A549 (cell line): ENCODE measurements at regions not wholly inside any gene's neighbourhood (a gene's known extent, or its start where the extent isn't known, plus 50 kb on each side); places are given as distances from the start of the nearest gene placed in this dataset.

Experiments
- BHLHE40 ChIP-seq: IDR thresholded peaks from 2 replicates; pipeline ENCODE4 v1.6.1; 2012; ENCODE audit warnings: low read depth, low read length, inconsistent platforms
- CHD2 ChIP-seq: fragments of 150-350 bp; IDR thresholded peaks from 2 replicates; pipeline ENCODE4 v1.6.1; 2014; ENCODE audit warnings: low read length; ENCODE audit not compliant: partially characterized antibody
- KDM1A ChIP-seq: fragments of 200-600 bp; sonication (generic); IDR thresholded peaks from 2 replicates; pipeline ENCODE4 v1.6.1; 2016; ENCODE audit warnings: low read depth, mild to moderate bottlenecking
- PHF8 ChIP-seq: fragments of 200-600 bp; sonication (generic); IDR thresholded peaks from 2 replicates; pipeline ENCODE4 v1.6.1; 2016; ENCODE audit warnings: low read depth, mild to moderate bottlenecking, antibody characterized with exemption, moderate library complexity, borderline replicate concordance
- POLR2A ChIP-seq: IDR thresholded peaks from 2 replicates; pipeline ENCODE4 v1.6.1; 2012; ENCODE audit warnings: mild to moderate bottlenecking, low read length
- TF ChIP-seq, protein P1 (sequence below): fragments of >200 bp; sonication (Bioruptor Twin); formaldehyde crosslinking; IDR thresholded peaks from 3 replicates; pipeline ENCODE4 v1.5.1; 2016
- TF ChIP-seq, protein P2 (sequence below): fragments of 200-600 bp; sonication (generic); IDR thresholded peaks from 2 replicates; pipeline ENCODE4 v1.6.1; 2016; ENCODE audit warnings: antibody characterized with exemption, mild to moderate bottlenecking, moderate library complexity
- TF ChIP-seq, protein P3 (sequence below): IDR thresholded peaks from 2 replicates; pipeline ENCODE4 v1.6.1; 2012

DNA sequence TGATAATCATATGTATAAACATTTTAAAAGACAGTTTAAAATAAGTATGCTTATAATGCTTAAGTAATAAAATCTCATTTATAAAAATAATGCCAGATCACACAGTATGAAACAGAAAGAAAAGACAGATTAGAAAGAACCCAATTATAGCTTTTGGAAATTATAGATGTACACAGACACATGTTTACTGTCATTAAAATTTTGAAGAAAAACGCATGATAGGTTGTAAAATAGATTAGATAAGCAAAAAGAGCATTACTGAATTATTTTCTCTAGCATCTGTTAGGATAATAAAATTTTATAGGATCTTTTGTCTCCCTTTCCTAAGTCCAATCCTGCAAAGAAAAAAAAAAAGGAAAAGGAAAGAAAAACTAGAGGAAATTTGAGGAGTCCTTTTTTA lies 1107.3 kb upstream of the LRRN3 start:
- TF ChIP-seq, protein P1, sequence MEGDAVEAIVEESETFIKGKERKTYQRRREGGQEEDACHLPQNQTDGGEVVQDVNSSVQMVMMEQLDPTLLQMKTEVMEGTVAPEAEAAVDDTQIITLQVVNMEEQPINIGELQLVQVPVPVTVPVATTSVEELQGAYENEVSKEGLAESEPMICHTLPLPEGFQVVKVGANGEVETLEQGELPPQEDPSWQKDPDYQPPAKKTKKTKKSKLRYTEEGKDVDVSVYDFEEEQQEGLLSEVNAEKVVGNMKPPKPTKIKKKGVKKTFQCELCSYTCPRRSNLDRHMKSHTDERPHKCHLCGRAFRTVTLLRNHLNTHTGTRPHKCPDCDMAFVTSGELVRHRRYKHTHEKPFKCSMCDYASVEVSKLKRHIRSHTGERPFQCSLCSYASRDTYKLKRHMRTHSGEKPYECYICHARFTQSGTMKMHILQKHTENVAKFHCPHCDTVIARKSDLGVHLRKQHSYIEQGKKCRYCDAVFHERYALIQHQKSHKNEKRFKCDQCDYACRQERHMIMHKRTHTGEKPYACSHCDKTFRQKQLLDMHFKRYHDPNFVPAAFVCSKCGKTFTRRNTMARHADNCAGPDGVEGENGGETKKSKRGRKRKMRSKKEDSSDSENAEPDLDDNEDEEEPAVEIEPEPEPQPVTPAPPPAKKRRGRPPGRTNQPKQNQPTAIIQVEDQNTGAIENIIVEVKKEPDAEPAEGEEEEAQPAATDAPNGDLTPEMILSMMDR = no peak
- TF ChIP-seq POLR2A (no peak), PHF8 (no peak), CHD2 (no peak), BHLHE40 (no peak), KDM1A (no peak)
- TF ChIP-seq, protein P2, sequence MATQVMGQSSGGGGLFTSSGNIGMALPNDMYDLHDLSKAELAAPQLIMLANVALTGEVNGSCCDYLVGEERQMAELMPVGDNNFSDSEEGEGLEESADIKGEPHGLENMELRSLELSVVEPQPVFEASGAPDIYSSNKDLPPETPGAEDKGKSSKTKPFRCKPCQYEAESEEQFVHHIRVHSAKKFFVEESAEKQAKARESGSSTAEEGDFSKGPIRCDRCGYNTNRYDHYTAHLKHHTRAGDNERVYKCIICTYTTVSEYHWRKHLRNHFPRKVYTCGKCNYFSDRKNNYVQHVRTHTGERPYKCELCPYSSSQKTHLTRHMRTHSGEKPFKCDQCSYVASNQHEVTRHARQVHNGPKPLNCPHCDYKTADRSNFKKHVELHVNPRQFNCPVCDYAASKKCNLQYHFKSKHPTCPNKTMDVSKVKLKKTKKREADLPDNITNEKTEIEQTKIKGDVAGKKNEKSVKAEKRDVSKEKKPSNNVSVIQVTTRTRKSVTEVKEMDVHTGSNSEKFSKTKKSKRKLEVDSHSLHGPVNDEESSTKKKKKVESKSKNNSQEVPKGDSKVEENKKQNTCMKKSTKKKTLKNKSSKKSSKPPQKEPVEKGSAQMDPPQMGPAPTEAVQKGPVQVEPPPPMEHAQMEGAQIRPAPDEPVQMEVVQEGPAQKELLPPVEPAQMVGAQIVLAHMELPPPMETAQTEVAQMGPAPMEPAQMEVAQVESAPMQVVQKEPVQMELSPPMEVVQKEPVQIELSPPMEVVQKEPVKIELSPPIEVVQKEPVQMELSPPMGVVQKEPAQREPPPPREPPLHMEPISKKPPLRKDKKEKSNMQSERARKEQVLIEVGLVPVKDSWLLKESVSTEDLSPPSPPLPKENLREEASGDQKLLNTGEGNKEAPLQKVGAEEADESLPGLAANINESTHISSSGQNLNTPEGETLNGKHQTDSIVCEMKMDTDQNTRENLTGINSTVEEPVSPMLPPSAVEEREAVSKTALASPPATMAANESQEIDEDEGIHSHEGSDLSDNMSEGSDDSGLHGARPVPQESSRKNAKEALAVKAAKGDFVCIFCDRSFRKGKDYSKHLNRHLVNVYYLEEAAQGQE = no peak
- TF ChIP-seq, protein P3, sequence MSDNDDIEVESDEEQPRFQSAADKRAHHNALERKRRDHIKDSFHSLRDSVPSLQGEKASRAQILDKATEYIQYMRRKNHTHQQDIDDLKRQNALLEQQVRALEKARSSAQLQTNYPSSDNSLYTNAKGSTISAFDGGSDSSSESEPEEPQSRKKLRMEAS = no peak
